DND-41 (cell line): ENCODE measurements at regions not wholly inside any gene's neighbourhood (a gene's known extent, or its start where the extent isn't known, plus 50 kb on each side); places are given as distances from the start of the nearest gene placed in this dataset.

Experiments
- ATAC-seq: fragments of 200-7000 bp; cut with Tn5 transposase; 3 replicates; pipeline ENCODE4 v1.9.1; 2021; ENCODE audit warnings: low read depth; ENCODE audit not compliant: insufficient read depth
- DNase-seq: peaks from one replicate; pipeline ENCODE4 v3.0.0-alpha.2; 2020
- H2AFZ ChIP-seq: 2 replicates; pipeline ENCODE4 v1.6.0; 2012; ENCODE audit warnings: low read depth, low read length
- H3K27ac ChIP-seq: 2 replicates; pipeline ENCODE4 v1.5.1; 2012; ENCODE audit warnings: low read length, inconsistent platforms
- H3K27me3 ChIP-seq: fragments of 200-600 bp; sonication (generic); 2 replicates; pipeline ENCODE4 v1.6.0; 2012; ENCODE audit warnings: low read length, mild to moderate bottlenecking, inconsistent platforms; ENCODE audit not compliant: insufficient read depth, poor library complexity
- H3K36me3 ChIP-seq: 2 replicates; pipeline ENCODE4 v1.5.1; 2012; ENCODE audit warnings: low read length, inconsistent platforms; ENCODE audit not compliant: insufficient read depth
- H3K4me1 ChIP-seq: 2 replicates; pipeline ENCODE4 v1.5.1; 2012; ENCODE audit warnings: mild to moderate bottlenecking, low read length; ENCODE audit not compliant: insufficient read depth
- H3K4me2 ChIP-seq: 2 replicates; pipeline ENCODE4 v1.6.0; 2012; ENCODE audit warnings: mild to moderate bottlenecking, moderate library complexity, low read length, inconsistent platforms; ENCODE audit not compliant: insufficient read depth
- H3K4me3 ChIP-seq, 2 experiments: fragments of 200-600 bp in 1 of 2; shearing (Covaris generic) in 1 of 2; 2 replicates each; pipeline ENCODE4 v1.5.1; 2012 to 2016; ENCODE audit warnings: inconsistent platforms in 2 of 2, low read length in 2 of 2, mild to moderate bottlenecking in 2 of 2, low read depth in 1 of 2, moderate library complexity in 1 of 2
- H3K79me2 ChIP-seq: 2 replicates; pipeline ENCODE4 v1.6.0; 2012; ENCODE audit warnings: low read length, inconsistent platforms; ENCODE audit not compliant: insufficient read depth
- H3K9ac ChIP-seq: 2 replicates; pipeline ENCODE4 v1.6.0; 2012; ENCODE audit warnings: low read depth, mild to moderate bottlenecking, inconsistent platforms, low read length, moderate library complexity
- H3K9me3 ChIP-seq: 2 replicates; pipeline ENCODE4 v1.5.1; 2012; ENCODE audit warnings: low read length, moderate library complexity, mild to moderate bottlenecking, inconsistent platforms; ENCODE audit not compliant: insufficient read depth, severe bottlenecking
- H4K20me1 ChIP-seq: 2 replicates; pipeline ENCODE4 v1.6.0; 2012; ENCODE audit warnings: low read length; ENCODE audit not compliant: insufficient read depth
- CTCF ChIP-seq: IDR thresholded peaks from 2 replicates; pipeline ENCODE4 v1.5.1; 2012; ENCODE audit warnings: borderline replicate concordance, low read length, moderate library complexity, mild to moderate bottlenecking; ENCODE audit not compliant: poor library complexity, severe bottlenecking; ENCODE audit errors: extremely low read depth
- EZH2 ChIP-seq: IDR thresholded peaks from 3 replicates; pipeline ENCODE4 v1.6.1; 2012; ENCODE audit warnings: borderline replicate concordance, low read depth, mild to moderate bottlenecking, moderate library complexity, low read length, inconsistent platforms; ENCODE audit not compliant: severe bottlenecking

- H3K36me3 ChIP-seq: no peaks in the 10 kb centered on the region
- TF ChIP-seq EZH2 (no peak), CTCF (no peak)
- DNase-seq: no peak
- no peaks in the 10 kb centered on the region for H3K27me3 ChIP-seq
- no peaks in the 10 kb centered on the region for H3K4me1 ChIP-seq
- H3K9me3 ChIP-seq: no peaks in the 10 kb centered on the region
- H3K9ac ChIP-seq: no peak overlapping the region
- no peaks in the 10 kb centered on the region for H4K20me1 ChIP-seq
- no peak overlapping the region for H3K27ac ChIP-seq
- no peak overlapping the region for H3K4me3 ChIP-seq
- ATAC-seq: no peak
- no peak overlapping the region for H2AFZ ChIP-seq
- H3K4me2 ChIP-seq: no peak overlapping the region
- no peaks in the 10 kb centered on the region for H3K79me2 ChIP-seq
These were observed 181.4 kb downstream of the SIM1 start for GRCh38 chr6:100283285-100283684.

GRCh38 chr6:100281471-100281901, 183.2 kb downstream of the SIM1 start:
- Histone ChIP-seq H3K4me3 (no peak overlapping the region), H3K4me1 (no peaks in the 10 kb centered on the region)
- DNase-seq: no peak

GRCh38 chr6:100276311-100277057, 188.2 kb downstream of the SIM1 start:
- Histone ChIP-seq H2AFZ (no peak overlapping the region), H3K27ac (no peak overlapping the region), H3K79me2 (no peaks in the 10 kb centered on the region), H3K9ac (no peak overlapping the region), H3K36me3 (no peaks in the 10 kb centered on the region), H4K20me1 (no peaks in the 10 kb centered on the region), H3K4me2 (no peak overlapping the region), H3K4me3 (no peak overlapping the region), H3K27me3 (no peaks in the 10 kb centered on the region), H3K4me1 (no peaks in the 10 kb centered on the region), H3K9me3 (no peaks in the 10 kb centered on the region)
- DNase-seq: no peak
- no peak for ATAC-seq
- TF ChIP-seq CTCF (no peak), EZH2 (no peak)

More at GRCh38 chr6:100281471-100281901, 183.2 kb downstream of the SIM1 start:
- no peaks in the 10 kb centered on the region for H3K36me3 ChIP-seq
- no peaks in the 10 kb centered on the region for H3K27me3 ChIP-seq
- H3K9me3 ChIP-seq: no peaks in the 10 kb centered on the region
- no peak for ATAC-seq
- H3K27ac ChIP-seq: no peak overlapping the region
- H3K79me2 ChIP-seq: no peaks in the 10 kb centered on the region
- H4K20me1 ChIP-seq: no peaks in the 10 kb centered on the region
- H3K9ac ChIP-seq: no peak overlapping the region
- no peak overlapping the region for H3K4me2 ChIP-seq
- no peak overlapping the region for H2AFZ ChIP-seq
- no peak for TF ChIP-seq EZH2
- no peak for TF ChIP-seq CTCF

GRCh38 chr6:100274147-100274546, 190.6 kb downstream of the SIM1 start:
- no peak overlapping the region for H2AFZ ChIP-seq
- no peak overlapping the region for H3K9ac ChIP-seq
- H3K79me2 ChIP-seq: no peaks in the 10 kb centered on the region
- DNase-seq (no peak), ATAC-seq (no peak)
- TF ChIP-seq CTCF (no peak), EZH2 (no peak)
- H4K20me1 ChIP-seq: no peaks in the 10 kb centered on the region
- H3K9me3 ChIP-seq: no peaks in the 10 kb centered on the region
- no peaks in the 10 kb centered on the region for H3K27me3 ChIP-seq
- H3K36me3 ChIP-seq: no peaks in the 10 kb centered on the region
- no peaks in the 10 kb centered on the region for H3K4me1 ChIP-seq
- no peak overlapping the region for H3K4me3 ChIP-seq
- H3K4me2 ChIP-seq: no peak overlapping the region
- no peak overlapping the region for H3K27ac ChIP-seq
